ENCODE measurements at regions not wholly inside any gene's neighbourhood (a gene's known extent, or its start where the extent isn't known, plus 50 kb on each side); places are given as distances from the start of the nearest gene placed in this dataset.

- Histone ChIP-seq H3K9me3 (ENCODE audit: low read length) (no peaks in the 10 kb centered on the region), H3K36me3 (ENCODE audit: insufficient read depth, low read length) (no peaks in the 10 kb centered on the region), H3K27me3 (ENCODE audit: control insufficient read depth in 1 of 2, insufficient read depth in 2 of 2, low read length in 2 of 2) (no peaks in the 10 kb centered on the region), H3K9ac (ENCODE audit: low read length) (no peak overlapping the region), H3K4me3 (ENCODE audit: low read depth in 1 of 2, low read length in 2 of 2) (no peak overlapping the region), H3K27ac (ENCODE audit: low read depth, low read length) (no peak overlapping the region), H3K4me1 (ENCODE audit: insufficient read depth, low read length) (no peaks in the 10 kb centered on the region)
These were observed 457.3 kb downstream of the LRIG3 start for GRCh38 chr12:58463051-58463450.

GRCh38 chr12:58465418-58465817 lies 454.9 kb downstream of the LRIG3 start:
- H3K4me1 ChIP-seq (ENCODE audit: insufficient read depth, low read length) = no peaks in the 10 kb centered on the region
- no peaks in the 10 kb centered on the region for H3K27me3 ChIP-seq (ENCODE audit: control insufficient read depth in 1 of 2, insufficient read depth in 2 of 2, low read length in 2 of 2)
- H3K9ac ChIP-seq (ENCODE audit: low read length) = no peak overlapping the region
- H3K4me3 ChIP-seq (ENCODE audit: low read depth in 1 of 2, low read length in 2 of 2) = no peak overlapping the region
- no peak overlapping the region for H3K27ac ChIP-seq (ENCODE audit: low read depth, low read length)
- no peaks in the 10 kb centered on the region for H3K36me3 ChIP-seq (ENCODE audit: insufficient read depth, low read length)
- no peaks in the 10 kb centered on the region for H3K9me3 ChIP-seq (ENCODE audit: low read length)

- no peaks in the 10 kb centered on the region for H3K27me3 ChIP-seq (ENCODE audit: control insufficient read depth in 1 of 2, insufficient read depth in 2 of 2, low read length in 2 of 2)
- H3K9ac ChIP-seq (ENCODE audit: low read length) = no peak overlapping the region
- no peaks in the 10 kb centered on the region for H3K9me3 ChIP-seq (ENCODE audit: low read length)
- H3K4me1 ChIP-seq (ENCODE audit: insufficient read depth, low read length) = no peaks in the 10 kb centered on the region
- H3K4me3 ChIP-seq (ENCODE audit: low read depth in 1 of 2, low read length in 2 of 2) = no peak overlapping the region
- no peaks in the 10 kb centered on the region for H3K36me3 ChIP-seq (ENCODE audit: insufficient read depth, low read length)
- H3K27ac ChIP-seq (ENCODE audit: low read depth, low read length) = no peak overlapping the region
These were observed 449.9 kb downstream of the LRIG3 start for GRCh38 chr12:58470266-58471010.

- Histone ChIP-seq H3K27me3 (ENCODE audit: control insufficient read depth in 1 of 2, insufficient read depth in 2 of 2, low read length in 2 of 2) (no peaks in the 10 kb centered on the region), H3K9me3 (ENCODE audit: low read length) (no peaks in the 10 kb centered on the region), H3K4me1 (ENCODE audit: insufficient read depth, low read length) (no peaks in the 10 kb centered on the region), H3K9ac (ENCODE audit: low read length) (no peak overlapping the region), H3K4me3 (ENCODE audit: low read depth in 1 of 2, low read length in 2 of 2) (no peak overlapping the region), H3K27ac (ENCODE audit: low read depth, low read length) (no peak overlapping the region), H3K36me3 (ENCODE audit: insufficient read depth, low read length) (no peaks in the 10 kb centered on the region)
These were observed 440.9 kb downstream of the LRIG3 start for GRCh38 chr12:58479401-58479800.

DNA sequence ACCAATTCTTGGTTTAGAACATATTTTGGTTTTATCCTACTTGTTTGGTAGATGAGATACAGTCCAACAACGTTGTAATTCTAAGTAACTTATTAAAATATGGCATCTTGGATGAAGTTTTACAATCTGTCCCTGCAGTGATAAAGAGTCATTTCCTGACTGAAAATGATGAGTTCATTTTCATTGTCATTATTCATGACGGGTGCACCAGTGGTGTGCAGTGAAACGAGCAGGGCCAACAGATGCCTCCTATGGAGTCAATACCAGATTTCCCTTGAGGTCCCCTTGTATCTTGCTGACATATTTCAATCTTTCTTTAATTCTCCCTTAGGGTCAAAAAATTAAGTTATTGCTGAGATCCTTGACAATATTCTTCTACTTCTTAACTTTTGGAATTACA lies 438.5 kb downstream of the LRIG3 start:
- H3K9ac ChIP-seq (ENCODE audit: low read length) = no peak overlapping the region
- H3K4me1 ChIP-seq (ENCODE audit: insufficient read depth, low read length) = no peaks in the 10 kb centered on the region
- H3K4me3 ChIP-seq (ENCODE audit: low read depth in 1 of 2, low read length in 2 of 2) = no peak overlapping the region
- no peaks in the 10 kb centered on the region for H3K9me3 ChIP-seq (ENCODE audit: low read length)
- H3K36me3 ChIP-seq (ENCODE audit: insufficient read depth, low read length) = no peaks in the 10 kb centered on the region
- H3K27ac ChIP-seq (ENCODE audit: low read depth, low read length) = no peak overlapping the region
- no peaks in the 10 kb centered on the region for H3K27me3 ChIP-seq (ENCODE audit: control insufficient read depth in 1 of 2, insufficient read depth in 2 of 2, low read length in 2 of 2)

- H3K4me3 ChIP-seq (ENCODE audit: low read depth in 1 of 2, low read length in 2 of 2) = no peak overlapping the region
- no peaks in the 10 kb centered on the region for H3K4me1 ChIP-seq (ENCODE audit: insufficient read depth, low read length)
- no peaks in the 10 kb centered on the region for H3K27me3 ChIP-seq (ENCODE audit: control insufficient read depth in 1 of 2, insufficient read depth in 2 of 2, low read length in 2 of 2)
- no peak overlapping the region for H3K9ac ChIP-seq (ENCODE audit: low read length)
- H3K27ac ChIP-seq (ENCODE audit: low read depth, low read length) = no peak overlapping the region
- no peaks in the 10 kb centered on the region for H3K9me3 ChIP-seq (ENCODE audit: low read length)
- H3K36me3 ChIP-seq (ENCODE audit: insufficient read depth, low read length) = no peaks in the 10 kb centered on the region
These were observed 433.0 kb downstream of the LRIG3 start for GRCh38 chr12:58487255-58487654.

DNA sequence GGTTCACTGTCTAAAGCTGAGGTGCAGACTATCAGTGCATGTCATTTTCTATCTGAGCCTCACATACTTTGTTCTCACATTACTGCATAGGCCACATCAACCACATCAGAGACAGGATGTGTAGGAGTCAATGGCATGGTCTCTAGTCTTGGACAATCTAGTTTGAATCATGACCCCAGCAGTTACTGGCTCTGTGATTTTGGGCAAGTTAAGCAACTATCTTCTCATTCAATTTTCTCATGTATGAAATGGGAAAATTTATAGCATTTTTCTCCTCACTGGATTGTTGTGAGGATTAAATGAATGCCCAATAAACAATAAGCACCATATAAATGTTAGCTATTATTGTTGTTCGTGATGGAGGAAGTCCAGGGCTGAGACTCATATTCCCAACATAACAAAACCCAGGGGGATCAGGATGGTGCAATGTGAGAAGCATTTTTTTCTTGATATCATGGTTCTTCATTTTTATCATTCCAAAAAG lies 432.6 kb downstream of the LRIG3 start:
- H3K27me3 ChIP-seq (ENCODE audit: control insufficient read depth in 1 of 2, insufficient read depth in 2 of 2, low read length in 2 of 2) = no peaks in the 10 kb centered on the region
- H3K9ac ChIP-seq (ENCODE audit: low read length) = no peak overlapping the region
- H3K36me3 ChIP-seq (ENCODE audit: insufficient read depth, low read length) = no peaks in the 10 kb centered on the region
- H3K9me3 ChIP-seq (ENCODE audit: low read length) = no peaks in the 10 kb centered on the region
- H3K4me1 ChIP-seq (ENCODE audit: insufficient read depth, low read length) = no peaks in the 10 kb centered on the region
- H3K27ac ChIP-seq (ENCODE audit: low read depth, low read length) = no peak overlapping the region
- H3K4me3 ChIP-seq (ENCODE audit: low read depth in 1 of 2, low read length in 2 of 2) = no peak overlapping the region

DNA sequence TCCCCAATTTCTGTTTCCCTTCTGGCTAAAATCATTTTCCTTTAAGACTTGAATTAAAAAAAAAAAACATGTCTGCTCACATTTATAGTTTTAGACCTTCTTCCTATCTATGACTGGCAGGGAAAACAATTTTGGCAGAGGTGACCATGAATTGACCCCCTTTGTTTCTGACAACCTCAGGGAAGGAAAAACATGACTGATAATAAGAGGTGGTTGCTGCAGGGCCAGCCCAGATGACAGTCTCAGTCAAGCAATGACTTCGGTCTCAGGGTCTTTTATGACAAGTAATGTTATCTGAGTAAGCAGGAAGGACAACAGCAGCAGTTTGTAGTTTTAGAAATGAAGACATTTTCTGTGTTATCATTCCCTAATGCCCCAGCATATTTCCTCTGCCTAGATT lies 430.9 kb downstream of the LRIG3 start:
- Histone ChIP-seq H3K4me1 (ENCODE audit: insufficient read depth, low read length) (no peaks in the 10 kb centered on the region), H3K9me3 (ENCODE audit: low read length) (no peaks in the 10 kb centered on the region)

GRCh38 chr12:58491306-58491705 lies 429.0 kb downstream of the LRIG3 start:
- H3K27me3 ChIP-seq (ENCODE audit: control insufficient read depth in 1 of 2, insufficient read depth in 2 of 2, low read length in 2 of 2) = no peaks in the 10 kb centered on the region
- no peaks in the 10 kb centered on the region for H3K4me1 ChIP-seq (ENCODE audit: insufficient read depth, low read length)
- H3K9ac ChIP-seq (ENCODE audit: low read length) = no peak overlapping the region
- H3K4me3 ChIP-seq (ENCODE audit: low read depth in 1 of 2, low read length in 2 of 2) = no peak overlapping the region
- H3K9me3 ChIP-seq (ENCODE audit: low read length) = no peaks in the 10 kb centered on the region
- no peaks in the 10 kb centered on the region for H3K36me3 ChIP-seq (ENCODE audit: insufficient read depth, low read length)
- H3K27ac ChIP-seq (ENCODE audit: low read depth, low read length) = no peak overlapping the region

More for the DNA sequence above, 430.9 kb downstream of the LRIG3 start:
- Histone ChIP-seq H3K9ac (ENCODE audit: low read length) (no peak overlapping the region), H3K27ac (ENCODE audit: low read depth, low read length) (no peak overlapping the region), H3K36me3 (ENCODE audit: insufficient read depth, low read length) (no peaks in the 10 kb centered on the region), H3K4me3 (ENCODE audit: low read depth in 1 of 2, low read length in 2 of 2) (no peak overlapping the region), H3K27me3 (ENCODE audit: control insufficient read depth in 1 of 2, insufficient read depth in 2 of 2, low read length in 2 of 2) (no peaks in the 10 kb centered on the region)

GRCh38 chr12:58496411-58497190 lies 423.7 kb downstream of the LRIG3 start:
- Histone ChIP-seq H3K27ac (ENCODE audit: low read depth, low read length) (no peak overlapping the region), H3K4me1 (ENCODE audit: insufficient read depth, low read length) (no peaks in the 10 kb centered on the region), H3K9ac (ENCODE audit: low read length) (no peak overlapping the region), H3K9me3 (ENCODE audit: low read length) (no peaks in the 10 kb centered on the region), H3K36me3 (ENCODE audit: insufficient read depth, low read length) (no peaks in the 10 kb centered on the region), H3K27me3 (ENCODE audit: control insufficient read depth in 1 of 2, insufficient read depth in 2 of 2, low read length in 2 of 2) (no peaks in the 10 kb centered on the region), H3K4me3 (ENCODE audit: low read depth in 1 of 2, low read length in 2 of 2) (no peak overlapping the region)

GRCh38 chr12:58500399-58500798 lies 419.9 kb downstream of the LRIG3 start:
- no peak overlapping the region for H3K9ac ChIP-seq (ENCODE audit: low read length)
- H3K27ac ChIP-seq (ENCODE audit: low read depth, low read length) = no peak overlapping the region
- no peaks in the 10 kb centered on the region for H3K9me3 ChIP-seq (ENCODE audit: low read length)
- H3K4me1 ChIP-seq (ENCODE audit: insufficient read depth, low read length) = no peaks in the 10 kb centered on the region
- no peaks in the 10 kb centered on the region for H3K27me3 ChIP-seq (ENCODE audit: control insufficient read depth in 1 of 2, insufficient read depth in 2 of 2, low read length in 2 of 2)
- H3K4me3 ChIP-seq (ENCODE audit: low read depth in 1 of 2, low read length in 2 of 2) = no peak overlapping the region
- H3K36me3 ChIP-seq (ENCODE audit: insufficient read depth, low read length) = no peaks in the 10 kb centered on the region
